Naive thymus-derived CD4-positive, alpha-beta T cell (primary cell): ENCODE measurements at regions not wholly inside any gene's neighbourhood (a gene's known extent, or its start where the extent isn't known, plus 50 kb on each side); places are given as distances from the start of the nearest gene placed in this dataset.

Experiments
- ATAC-seq: fragments of 150-1000 bp; cut with Tn5 transposase; 2 replicates; pipeline ENCODE4 v1.10.0; 2021; ENCODE audit warnings: mild to moderate bottlenecking, moderate library complexity
- CTCF ChIA-PET: fragments of 350-600 bp; sonication (Branson Sonifier 250); formaldehyde crosslinking; loops from one replicate; lab custom pipeline; 2021; ENCODE audit warnings: antibody characterized with exemption; lab: Charles Lee
- POLR2A ChIA-PET: fragments of 350-600 bp; sonication (Branson Sonifier 250); formaldehyde crosslinking; loops from one replicate; lab custom pipeline; 2021; ENCODE audit warnings: antibody characterized with exemption, inconsistent platforms; lab: Charles Lee
- DNase-seq, 9 donors: peaks; one replicate each; pipeline versions ENCODE4 v3.0.0 to v3.0.0-alpha.2; 2020 to 2022; ENCODE audit warnings: mixed read lengths in 1 of 9
- H3K27ac ChIP-seq: one replicate; pipeline ENCODE4 v1.7.0; 2013; ENCODE audit warnings: mild to moderate bottlenecking, low read depth, low read length, moderate library complexity
- H3K27me3 ChIP-seq, 2 donors: one replicate each; pipeline ENCODE4 v1.7.0; 2013; ENCODE audit warnings: low read length in 2 of 2, mild to moderate bottlenecking in 2 of 2, moderate library complexity in 2 of 2; ENCODE audit not compliant: control insufficient read depth in 2 of 2, insufficient read depth in 2 of 2
- H3K36me3 ChIP-seq, 3 experiments: 1 replicate in 2 of 3; 2 replicates in 1 of 3; pipeline ENCODE4 v1.7.0; 2013; ENCODE audit warnings: low read length in 3 of 3, mild to moderate bottlenecking in 3 of 3, moderate library complexity in 1 of 3; ENCODE audit not compliant: insufficient read depth in 3 of 3, control insufficient read depth in 2 of 3
- H3K4me1 ChIP-seq, 2 donors: one replicate each; pipeline ENCODE4 v1.7.0; 2013; ENCODE audit warnings: low read length in 2 of 2, mild to moderate bottlenecking in 2 of 2, moderate library complexity in 1 of 2; ENCODE audit not compliant: control insufficient read depth in 2 of 2, insufficient read depth in 2 of 2
- H3K4me3 ChIP-seq: 2 replicates; pipeline ENCODE4 v1.7.0; 2013; ENCODE audit warnings: mild to moderate bottlenecking, low read length
- H3K9me3 ChIP-seq, 3 experiments: 1 replicate in 2 of 3; 2 replicates in 1 of 3; pipeline ENCODE4 v1.7.0; 2013; ENCODE audit warnings: low read length in 3 of 3; ENCODE audit not compliant: control insufficient read depth in 2 of 3
- H3K27ac Mint-ChIP-seq, 9 donors: one replicate each; pipeline ENCODE4 v1.8.0; 2020 to 2022; ENCODE audit warnings: mixed read lengths in 9 of 9, mild to moderate bottlenecking in 8 of 9, moderate library complexity in 5 of 9, inconsistent platforms in 2 of 9
- H3K27me3 Mint-ChIP-seq, 5 donors: one replicate each; pipeline ENCODE4 v1.8.0; 2021 to 2022; ENCODE audit warnings: mixed read lengths in 5 of 5, mild to moderate bottlenecking in 1 of 5
- H3K36me3 Mint-ChIP-seq, 5 donors: one replicate each; pipeline ENCODE4 v1.8.0; 2020 to 2022; ENCODE audit warnings: mixed read lengths in 5 of 5, mild to moderate bottlenecking in 3 of 5, inconsistent platforms in 1 of 5
- H3K4me1 Mint-ChIP-seq, 7 donors: one replicate each; pipeline ENCODE4 v1.8.0; 2020 to 2022; ENCODE audit warnings: mixed read lengths in 7 of 7, mild to moderate bottlenecking in 3 of 7, inconsistent platforms in 1 of 7
- H3K4me3 Mint-ChIP-seq, 10 donors: one replicate each; pipeline ENCODE4 v1.8.0; 2020 to 2022; ENCODE audit warnings: mild to moderate bottlenecking in 10 of 10, mixed read lengths in 10 of 10, moderate library complexity in 6 of 10, inconsistent platforms in 2 of 10
- H3K9me3 Mint-ChIP-seq, 11 donors: one replicate each; pipeline ENCODE4 v1.8.0; 2020 to 2022; ENCODE audit warnings: mixed read lengths in 11 of 11, mild to moderate bottlenecking in 4 of 11, inconsistent platforms in 1 of 11, moderate library complexity in 1 of 11
- intact Hi-C, 2 donors: fragments of 100-400 bp; cut with micrococcal nuclease; formaldehyde crosslinking; loops; one replicate each; pipeline ENCODE4 v1.15.1; 2023

GRCh38 chr3:95750097-95750496 lies 1064.3 kb upstream of the EPHA6 start:
- H3K27me3 ChIP-seq, result no peaks in the 10 kb centered on the region
- ATAC-seq (no peak), DNase-seq (no peak)
- Mint-ChIP-seq H3K27ac (no peak overlapping the region), H3K9me3 (peaks cover 0 to 6% (median 0%) of the 10 kb centered on the region in 11 donors), H3K27me3 (no peaks in the 10 kb centered on the region), H3K36me3 (no peaks in the 10 kb centered on the region), H3K4me1 (no peaks in the 10 kb centered on the region), H3K4me3 (no peak overlapping the region)
- H3K4me1 ChIP-seq, result no peaks in the 10 kb centered on the region
- no peak overlapping the region for H3K27ac ChIP-seq
- ChIA-PET POLR2A (no interaction called here), CTCF (no interaction called here)
- intact Hi-C loops, result no loop called here
- no peak overlapping the region for H3K4me3 ChIP-seq
- no peaks in the 10 kb centered on the region for H3K9me3 ChIP-seq
- H3K36me3 ChIP-seq, result no peaks in the 10 kb centered on the region

DNA sequence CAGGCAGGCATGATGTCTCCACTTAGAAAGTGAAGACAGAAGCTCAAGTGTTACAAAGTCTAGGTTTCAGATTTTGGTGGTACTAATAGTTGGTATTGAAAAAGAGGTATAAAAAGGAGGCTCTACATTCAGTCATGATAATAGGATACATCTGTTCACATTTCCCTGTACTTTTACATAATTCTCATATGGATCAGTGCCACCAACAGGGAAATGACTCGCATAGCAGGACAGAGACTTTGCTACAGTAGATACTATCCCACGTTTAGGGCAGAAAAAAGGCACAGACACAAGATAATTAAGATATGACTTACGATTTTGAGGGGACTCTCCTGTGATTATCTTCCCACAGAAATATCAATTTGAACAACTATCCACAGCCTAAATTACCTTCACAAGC lies 1062.9 kb upstream of the EPHA6 start:
- Mint-ChIP-seq H3K27ac (no peak overlapping the region), H3K36me3 (no peaks in the 10 kb centered on the region), H3K27me3 (no peaks in the 10 kb centered on the region), H3K9me3 (peaks cover 0 to 6% (median 0%) of the 10 kb centered on the region in 11 donors), H3K4me1 (no peaks in the 10 kb centered on the region), H3K4me3 (no peak overlapping the region)
- ATAC-seq (no peak), DNase-seq (no peak)
- Histone ChIP-seq H3K4me1 (no peaks in the 10 kb centered on the region), H3K27ac (no peak overlapping the region), H3K27me3 (no peaks in the 10 kb centered on the region), H3K4me3 (no peak overlapping the region), H3K9me3 (no peaks in the 10 kb centered on the region), H3K36me3 (no peaks in the 10 kb centered on the region)
- ChIA-PET POLR2A (no interaction called here), CTCF (no interaction called here)
- intact Hi-C loops, result no loop called here

DNA sequence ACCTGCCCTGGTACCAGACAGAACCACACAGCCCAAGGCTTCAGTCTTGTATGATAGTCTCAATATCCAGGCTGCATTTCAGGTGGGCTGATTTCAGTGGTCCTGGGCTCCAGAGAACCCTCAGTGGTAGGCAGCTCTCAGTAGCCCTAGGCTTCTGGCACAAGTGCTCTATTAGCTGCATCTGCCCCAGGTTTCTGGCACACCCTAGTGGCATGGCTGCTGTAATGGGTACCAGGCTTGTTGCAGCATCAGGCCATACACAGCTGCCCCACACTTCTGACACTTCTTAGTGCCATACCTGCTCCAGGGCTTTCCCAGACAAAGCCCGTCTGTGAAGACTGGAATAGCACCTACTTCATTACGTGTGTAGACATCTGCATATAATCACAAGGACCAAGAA lies 1062.2 kb upstream of the EPHA6 start:
- Mint-ChIP-seq H3K27ac (no peak overlapping the region), H3K4me1 (no peaks in the 10 kb centered on the region), H3K4me3 (no peak overlapping the region), H3K9me3 (peaks cover 0 to 6% (median 0%) of the 10 kb centered on the region in 11 donors), H3K27me3 (no peaks in the 10 kb centered on the region), H3K36me3 (no peaks in the 10 kb centered on the region)
- Histone ChIP-seq H3K4me1 (no peaks in the 10 kb centered on the region), H3K36me3 (no peaks in the 10 kb centered on the region), H3K9me3 (no peaks in the 10 kb centered on the region), H3K27me3 (no peaks in the 10 kb centered on the region), H3K27ac (no peak overlapping the region), H3K4me3 (no peak overlapping the region)
- intact Hi-C loops, result no loop called here
- POLR2A ChIA-PET, result no interaction called here
- DNase-seq (no peak), ATAC-seq (no peak)
- CTCF ChIA-PET, result no interaction called here

DNA sequence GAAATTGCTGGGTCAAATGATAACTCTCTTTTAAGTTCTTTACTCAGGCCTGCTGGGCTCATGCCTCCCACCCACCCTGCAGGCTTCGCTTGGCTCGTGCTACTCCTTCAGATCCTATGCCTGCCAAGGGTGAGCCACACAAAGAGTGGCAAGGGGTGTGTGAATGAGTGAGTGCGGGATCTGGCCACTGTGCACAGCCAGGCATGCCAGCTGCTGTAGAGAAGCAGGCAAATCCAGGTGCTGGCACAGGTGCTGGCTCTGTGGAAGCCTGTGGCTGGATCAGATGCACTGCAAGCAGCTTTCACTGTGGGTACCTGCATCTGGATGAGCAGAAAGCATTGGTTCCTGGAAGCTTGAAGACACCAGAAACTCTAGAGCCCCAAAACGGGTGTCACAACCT lies 1055.7 kb upstream of the EPHA6 start:
- intact Hi-C loops, result no loop called here
- H3K27ac Mint-ChIP-seq, result no peak overlapping the region
- no peaks in the 10 kb centered on the region for H3K36me3 Mint-ChIP-seq
- no peak for DNase-seq
- H3K27me3 Mint-ChIP-seq, result no peaks in the 10 kb centered on the region
- H3K4me3 Mint-ChIP-seq, result no peak overlapping the region
- POLR2A ChIA-PET, result no interaction called here
- Histone ChIP-seq H3K4me1 (no peaks in the 10 kb centered on the region), H3K36me3 (no peaks in the 10 kb centered on the region), H3K9me3 (no peaks in the 10 kb centered on the region), H3K27ac (no peak overlapping the region), H3K27me3 (no peaks in the 10 kb centered on the region), H3K4me3 (no peak overlapping the region)
- no peaks in the 10 kb centered on the region for H3K4me1 Mint-ChIP-seq
- ATAC-seq, result no peak
- CTCF ChIA-PET, result no interaction called here
- peaks cover 0 to 7% (median 2%) of the 10 kb centered on the region in 11 donors for H3K9me3 Mint-ChIP-seq

DNA sequence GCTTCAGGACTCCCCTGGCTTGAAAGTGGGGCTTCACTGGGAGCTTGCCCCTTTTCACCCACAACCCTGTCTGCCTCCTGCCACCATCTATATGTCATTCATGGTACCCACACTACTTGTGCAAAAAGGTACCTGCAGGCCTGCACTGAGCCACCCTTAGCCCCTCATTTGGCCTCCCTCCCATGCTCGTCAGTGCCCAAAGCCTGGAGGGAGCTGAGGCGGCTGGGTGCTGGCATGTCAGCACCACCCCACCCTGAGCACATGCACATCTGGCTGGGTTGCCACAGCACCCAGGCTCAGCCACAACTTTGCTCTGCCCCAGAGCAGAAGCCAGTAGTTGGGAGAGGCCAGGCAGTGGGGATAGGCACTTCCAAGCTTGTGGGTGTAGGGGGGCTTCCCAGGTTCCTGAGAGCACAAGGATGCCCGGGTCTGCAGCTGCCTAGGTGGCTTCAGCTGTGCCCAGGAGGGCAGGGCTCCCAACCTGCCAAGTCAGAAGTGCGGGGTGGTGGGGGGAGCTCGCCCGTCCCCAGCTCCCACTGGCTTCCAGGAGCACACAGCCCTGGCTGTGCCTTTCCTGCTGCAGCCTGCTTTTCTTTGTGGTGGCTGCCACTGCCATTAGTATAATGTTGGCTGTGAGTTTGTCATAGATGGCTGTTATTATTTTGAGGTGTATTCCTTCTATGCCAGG lies 1054.6 kb upstream of the EPHA6 start:
- Mint-ChIP-seq H3K27me3 (no peaks in the 10 kb centered on the region), H3K4me1 (no peaks in the 10 kb centered on the region), H3K27ac (no peak overlapping the region), H3K4me3 (no peak overlapping the region), H3K36me3 (no peaks in the 10 kb centered on the region), H3K9me3 (peaks cover 0 to 7% (median 0%) of the 10 kb centered on the region in 11 donors)
- Histone ChIP-seq H3K9me3 (no peaks in the 10 kb centered on the region), H3K27me3 (no peaks in the 10 kb centered on the region), H3K4me1 (no peaks in the 10 kb centered on the region), H3K27ac (no peak overlapping the region), H3K4me3 (no peak overlapping the region), H3K36me3 (no peaks in the 10 kb centered on the region)
- POLR2A ChIA-PET, result no interaction called here
- CTCF ChIA-PET, result no interaction called here
- intact Hi-C loops, result no loop called here
- ATAC-seq (no peak), DNase-seq (no peak)

- H3K27ac ChIP-seq, result no peak overlapping the region
- Mint-ChIP-seq H3K9me3 (peaks cover 8 to 36% (median 14%) of the 10 kb centered on the region in 11 donors), H3K27me3 (no peaks in the 10 kb centered on the region), H3K4me3 (no peak overlapping the region), H3K27ac (no peak overlapping the region), H3K36me3 (peaks cover 0 to 5% (median 0%) of the 10 kb centered on the region in 5 donors), H3K4me1 (no peaks in the 10 kb centered on the region)
- ChIA-PET CTCF (no interaction called here), POLR2A (no interaction called here)
- H3K9me3 ChIP-seq, result no peaks in the 10 kb centered on the region
- DNase-seq, result no peak
- no peaks in the 10 kb centered on the region for H3K36me3 ChIP-seq
- no peak for ATAC-seq
- no peaks in the 10 kb centered on the region for H3K4me1 ChIP-seq
- intact Hi-C loops, result no loop called here
- no peaks in the 10 kb centered on the region for H3K27me3 ChIP-seq
- H3K4me3 ChIP-seq, result no peak overlapping the region
Measured at GRCh38 chr3:95775486-95776094, 1038.8 kb upstream of the EPHA6 start.

- no peak overlapping the region for H3K27ac ChIP-seq
- Mint-ChIP-seq H3K27ac (no peak overlapping the region), H3K9me3 (peaks cover 5 to 19% (median 8%) of the 10 kb centered on the region in 11 donors), H3K27me3 (no peaks in the 10 kb centered on the region), H3K4me3 (no peak overlapping the region), H3K36me3 (no peaks in the 10 kb centered on the region), H3K4me1 (no peaks in the 10 kb centered on the region)
- H3K36me3 ChIP-seq, result no peaks in the 10 kb centered on the region
- H3K27me3 ChIP-seq, result no peaks in the 10 kb centered on the region
- DNase-seq (no peak), ATAC-seq (no peak)
- intact Hi-C loops, result no loop called here
- CTCF ChIA-PET, result no interaction called here
- no peaks in the 10 kb centered on the region for H3K9me3 ChIP-seq
- H3K4me1 ChIP-seq, result no peaks in the 10 kb centered on the region
- no peak overlapping the region for H3K4me3 ChIP-seq
- POLR2A ChIA-PET, result no interaction called here
Measured at GRCh38 chr3:95781598-95781997, 1032.8 kb upstream of the EPHA6 start.
